ENCODE measurements at regions not wholly inside any gene's neighbourhood (a gene's known extent, or its start where the extent isn't known, plus 50 kb on each side); places are given as distances from the start of the nearest gene placed in this dataset.

DNA sequence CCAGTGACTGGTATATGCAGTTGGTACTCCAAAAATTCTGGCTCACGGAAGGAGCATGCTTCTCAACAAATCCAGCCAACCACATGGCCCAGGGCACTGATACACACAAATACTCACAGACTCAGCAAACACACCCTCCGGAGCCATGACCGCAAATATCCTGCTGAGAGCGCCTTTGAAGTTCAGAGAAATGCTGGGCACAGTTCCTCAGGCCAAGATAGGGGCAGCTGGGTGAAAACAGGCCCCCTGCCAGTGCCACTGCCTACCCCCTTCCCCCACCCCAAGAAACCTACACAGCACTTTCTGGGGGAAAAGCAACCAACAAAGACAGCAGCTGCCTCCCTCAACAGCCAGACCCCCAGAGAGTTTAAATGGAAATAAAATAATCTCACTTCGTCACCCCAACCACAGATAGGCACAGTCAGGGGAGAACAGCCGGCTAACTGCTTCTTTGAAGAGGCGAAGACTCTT is 120.0 kb downstream of the C5orf15 start:
- H3K27me3 ChIP-seq: no peaks in the 10 kb centered on the region
- intact Hi-C loops (cut with DNase I): no loop called here
- no peak overlapping the region for H3K27ac ChIP-seq
- WGBS, 2 donors: 87 to 95% methylated on average over 7 of the region's 7 CpGs
- H3K4me1 ChIP-seq: peaks cover 0 to 6% of the 10 kb centered on the region in 2 donors
- H3K9me3 ChIP-seq: no peaks in the 10 kb centered on the region
- no peaks in the 10 kb centered on the region for H3K36me3 ChIP-seq
- H3K4me3 ChIP-seq (replicated peaks in 1 of 3): no peak overlapping the region
- TF ChIP-seq, protein P1, sequence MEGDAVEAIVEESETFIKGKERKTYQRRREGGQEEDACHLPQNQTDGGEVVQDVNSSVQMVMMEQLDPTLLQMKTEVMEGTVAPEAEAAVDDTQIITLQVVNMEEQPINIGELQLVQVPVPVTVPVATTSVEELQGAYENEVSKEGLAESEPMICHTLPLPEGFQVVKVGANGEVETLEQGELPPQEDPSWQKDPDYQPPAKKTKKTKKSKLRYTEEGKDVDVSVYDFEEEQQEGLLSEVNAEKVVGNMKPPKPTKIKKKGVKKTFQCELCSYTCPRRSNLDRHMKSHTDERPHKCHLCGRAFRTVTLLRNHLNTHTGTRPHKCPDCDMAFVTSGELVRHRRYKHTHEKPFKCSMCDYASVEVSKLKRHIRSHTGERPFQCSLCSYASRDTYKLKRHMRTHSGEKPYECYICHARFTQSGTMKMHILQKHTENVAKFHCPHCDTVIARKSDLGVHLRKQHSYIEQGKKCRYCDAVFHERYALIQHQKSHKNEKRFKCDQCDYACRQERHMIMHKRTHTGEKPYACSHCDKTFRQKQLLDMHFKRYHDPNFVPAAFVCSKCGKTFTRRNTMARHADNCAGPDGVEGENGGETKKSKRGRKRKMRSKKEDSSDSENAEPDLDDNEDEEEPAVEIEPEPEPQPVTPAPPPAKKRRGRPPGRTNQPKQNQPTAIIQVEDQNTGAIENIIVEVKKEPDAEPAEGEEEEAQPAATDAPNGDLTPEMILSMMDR (IDR thresholded peaks at IDR 0.05): no peak
- no peak for TF ChIP-seq POLR2A (IDR thresholded peaks at IDR 0.05)
- DNase-seq: no peak

DNA sequence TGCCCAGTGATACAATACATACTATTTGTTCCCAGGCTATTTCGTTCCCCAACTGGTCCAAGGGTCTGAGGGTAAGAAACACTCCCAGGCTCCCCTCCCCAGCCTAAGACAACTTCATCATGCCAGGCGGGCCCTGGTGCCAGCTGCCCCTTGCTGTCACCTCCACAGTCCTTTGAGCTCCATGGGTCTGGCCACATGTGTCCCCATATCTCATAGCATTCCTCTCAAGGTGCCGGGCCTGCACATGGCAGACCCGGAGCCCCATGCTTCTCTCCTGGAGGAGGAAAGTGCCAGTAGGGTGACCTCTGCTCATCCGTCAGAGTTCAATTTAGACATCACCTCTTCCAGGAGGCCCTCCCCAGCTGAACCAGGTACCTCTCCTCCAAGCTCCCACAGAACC is 120.5 kb downstream of the C5orf15 start:
- Histone ChIP-seq H3K27me3 (no peaks in the 10 kb centered on the region), H3K4me1 (peaks cover 0 to 6% of the 10 kb centered on the region in 2 donors), H3K4me3 (replicated peaks in 1 of 3) (no peak overlapping the region), H3K9me3 (no peaks in the 10 kb centered on the region), H3K27ac (no peak overlapping the region), H3K36me3 (no peaks in the 10 kb centered on the region)
- 95 to 97% methylated on average over 5 of the region's 5 CpGs for WGBS, 2 donors
- no peak for DNase-seq
- intact Hi-C loops (cut with DNase I): no loop called here
- no peak for TF ChIP-seq POLR2A (IDR thresholded peaks at IDR 0.05)
- TF ChIP-seq, protein P1 (IDR thresholded peaks at IDR 0.05): no peak

DNA sequence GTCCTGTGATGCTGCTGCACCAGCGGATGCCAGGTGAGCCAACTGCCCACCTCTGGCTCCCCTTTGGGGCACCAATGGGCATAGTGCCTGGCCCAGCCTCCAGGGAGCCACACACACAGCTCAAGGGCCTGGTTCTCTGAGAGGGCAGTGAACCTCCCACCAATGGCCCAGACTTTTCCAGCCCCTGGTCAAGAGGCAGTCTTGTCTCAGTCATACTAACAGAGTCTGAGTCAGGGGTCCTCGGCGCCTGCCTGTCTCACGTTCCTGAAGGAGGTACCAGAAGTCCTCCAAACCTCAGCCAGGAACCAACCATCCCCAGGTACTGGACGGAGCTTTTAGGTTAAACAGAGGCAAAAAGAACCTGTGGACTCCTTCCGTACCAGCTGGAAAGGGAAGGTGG is 121.1 kb downstream of the C5orf15 start:
- H3K4me3 ChIP-seq (replicated peaks in 1 of 3): no peak overlapping the region
- WGBS, 2 donors: 92 to 96% methylated on average over 3 to 6 of the region's 6 CpGs
- no peak overlapping the region for H3K27ac ChIP-seq
- H3K9me3 ChIP-seq: no peaks in the 10 kb centered on the region
- intact Hi-C loops (cut with DNase I): no loop called here
- no peaks in the 10 kb centered on the region for H3K36me3 ChIP-seq
- no peak for DNase-seq
- TF ChIP-seq, protein P1 (IDR thresholded peaks at IDR 0.05): no peak
- no peak for TF ChIP-seq POLR2A (IDR thresholded peaks at IDR 0.05)
- peaks cover 0 to 6% of the 10 kb centered on the region in 2 donors for H3K4me1 ChIP-seq
- H3K27me3 ChIP-seq: no peaks in the 10 kb centered on the region

DNA sequence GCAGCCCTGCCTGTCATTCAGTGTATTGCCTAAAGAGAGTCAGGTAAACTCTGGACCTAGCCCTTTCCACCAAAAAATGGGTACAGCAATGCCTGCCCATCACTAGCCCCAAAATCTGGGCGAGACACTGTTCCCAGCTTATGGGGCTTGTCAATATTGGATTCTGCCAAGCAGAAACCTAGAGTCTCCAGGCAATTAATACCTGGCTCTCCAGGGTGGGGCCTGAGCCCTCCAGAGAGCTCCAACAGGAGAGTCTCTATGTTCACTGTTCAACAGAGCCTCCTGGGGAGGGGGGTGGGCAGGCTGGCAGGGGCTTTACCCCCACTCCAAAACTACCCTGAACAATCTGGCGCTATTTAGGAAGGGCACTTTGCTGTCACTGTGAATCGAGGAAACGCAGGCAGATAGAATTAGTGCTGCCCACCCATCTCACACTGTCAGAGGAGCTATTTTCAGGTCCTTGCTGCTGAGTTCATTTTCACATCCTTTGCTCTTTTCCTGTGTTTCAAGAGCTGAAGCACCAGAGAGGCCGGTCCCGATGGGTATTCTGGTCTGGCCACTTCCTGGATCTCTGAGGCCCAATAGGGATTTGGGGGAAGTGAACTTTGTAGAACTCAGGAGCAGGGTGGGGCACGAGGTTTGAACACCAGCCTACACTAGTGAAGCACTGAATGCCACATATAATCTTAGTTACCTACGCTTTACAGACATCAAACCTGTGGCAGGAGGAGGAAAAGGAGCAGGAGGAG is 121.8 kb downstream of the C5orf15 start:
- DNase-seq: no peak
- H3K9me3 ChIP-seq: no peaks in the 10 kb centered on the region
- no peak overlapping the region for H3K27ac ChIP-seq
- peaks cover 0 to 6% of the 10 kb centered on the region in 2 donors for H3K4me1 ChIP-seq
- TF ChIP-seq POLR2A (IDR thresholded peaks at IDR 0.05): no peak
- H3K36me3 ChIP-seq: no peaks in the 10 kb centered on the region
- H3K27me3 ChIP-seq: no peaks in the 10 kb centered on the region
- intact Hi-C loops (cut with DNase I): no loop called here
- H3K4me3 ChIP-seq (replicated peaks in 1 of 3): no peak overlapping the region
- WGBS, 2 donors: 65 to 73% methylated on average over 8 of the region's 8 CpGs

DNA sequence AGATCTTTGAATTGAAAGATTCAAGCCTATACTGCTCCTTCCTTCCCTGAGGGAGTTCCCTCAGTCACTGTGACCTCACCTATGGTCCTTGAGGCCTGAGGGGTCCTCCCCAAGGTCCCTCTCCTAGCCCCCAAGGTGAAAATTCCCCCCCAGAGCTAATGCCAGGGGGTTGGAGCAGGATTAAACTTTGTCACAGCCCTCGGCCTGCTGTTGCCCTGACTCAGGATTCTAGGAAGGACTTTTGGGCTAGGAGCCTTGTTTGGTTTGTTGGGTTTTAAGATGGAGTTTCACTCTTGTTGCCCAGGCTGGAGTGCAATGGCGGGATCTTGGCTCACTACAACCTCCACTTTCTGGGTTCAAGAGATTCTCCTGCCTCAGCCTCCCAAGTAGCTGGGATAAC is 123.2 kb downstream of the C5orf15 start:
- Histone ChIP-seq H3K27me3 (no peaks in the 10 kb centered on the region), H3K4me1 (peaks cover 0 to 6% of the 10 kb centered on the region in 2 donors), H3K9me3 (no peaks in the 10 kb centered on the region), H3K36me3 (no peaks in the 10 kb centered on the region), H3K27ac (no peak overlapping the region), H3K4me3 (replicated peaks in 1 of 3) (no peak overlapping the region)
- TF ChIP-seq, protein P1 (IDR thresholded peaks at IDR 0.05): no peak
- TF ChIP-seq POLR2A (IDR thresholded peaks at IDR 0.05): no peak
- WGBS, 2 donors: 87% methylated on average over 2 of the region's 2 CpGs; no CpG with 5 or more reads in 1 of the 2 donors
- DNase-seq: no peak
- intact Hi-C loops (cut with DNase I): no loop called here

Measured in thyroid gland (tissue), 4 donors.